Chondrocyte (in vitro differentiated cells): ENCODE measurements at regions not wholly inside any gene's neighbourhood (a gene's known extent, or its start where the extent isn't known, plus 50 kb on each side); places are given as distances from the start of the nearest gene placed in this dataset.

Experiments used
- DNase-seq: peaks from one replicate; pipeline ENCODE4 v3.0.0; 2021; ENCODE audit warnings: mixed read lengths, low spot score
- H3K27ac Mint-ChIP-seq: one replicate; pipeline ENCODE4 v1.8.0; 2021; ENCODE audit warnings: mild to moderate bottlenecking, moderate library complexity, mixed read lengths; ENCODE audit not compliant: unreplicated experiment
- H3K27me3 Mint-ChIP-seq: 2 replicates; pipeline ENCODE4 v1.8.0; 2021; ENCODE audit warnings: low read depth, mixed read lengths
- H3K36me3 Mint-ChIP-seq: 2 replicates; pipeline ENCODE4 v1.8.0; 2021; ENCODE audit warnings: low read depth, mixed read lengths
- H3K4me1 Mint-ChIP-seq: 2 replicates; pipeline ENCODE4 v1.8.0; 2021; ENCODE audit warnings: low read depth, mild to moderate bottlenecking, mixed read lengths
- H3K4me3 Mint-ChIP-seq: one replicate; pipeline ENCODE4 v1.8.0; 2021; ENCODE audit warnings: mild to moderate bottlenecking, moderate library complexity, mixed read lengths; ENCODE audit not compliant: unreplicated experiment
- H3K9me3 Mint-ChIP-seq: 2 replicates; pipeline ENCODE4 v1.8.0; 2021; ENCODE audit warnings: low read depth, mixed read lengths
- TF ChIP-seq, protein P1 (sequence below): fragments of 200-600 bp; sonication (generic); IDR thresholded peaks from 2 replicates; pipeline ENCODE4 v1.5.0; 2021; ENCODE audit warnings: antibody characterized with exemption, mild to moderate bottlenecking, moderate library complexity

GRCh38 chr1:162993846-162994245, 75.3 kb upstream of the RGS4 start:
- Mint-ChIP-seq H3K27ac (no peak overlapping the region), H3K36me3 (no peaks in the 10 kb centered on the region), H3K9me3 (no peaks in the 10 kb centered on the region), H3K27me3 (no peaks in the 10 kb centered on the region), H3K4me3 (no peak overlapping the region), H3K4me1 (peaks cover 42% of the 10 kb centered on the region)
- no peak for DNase-seq
- TF ChIP-seq, protein P1, sequence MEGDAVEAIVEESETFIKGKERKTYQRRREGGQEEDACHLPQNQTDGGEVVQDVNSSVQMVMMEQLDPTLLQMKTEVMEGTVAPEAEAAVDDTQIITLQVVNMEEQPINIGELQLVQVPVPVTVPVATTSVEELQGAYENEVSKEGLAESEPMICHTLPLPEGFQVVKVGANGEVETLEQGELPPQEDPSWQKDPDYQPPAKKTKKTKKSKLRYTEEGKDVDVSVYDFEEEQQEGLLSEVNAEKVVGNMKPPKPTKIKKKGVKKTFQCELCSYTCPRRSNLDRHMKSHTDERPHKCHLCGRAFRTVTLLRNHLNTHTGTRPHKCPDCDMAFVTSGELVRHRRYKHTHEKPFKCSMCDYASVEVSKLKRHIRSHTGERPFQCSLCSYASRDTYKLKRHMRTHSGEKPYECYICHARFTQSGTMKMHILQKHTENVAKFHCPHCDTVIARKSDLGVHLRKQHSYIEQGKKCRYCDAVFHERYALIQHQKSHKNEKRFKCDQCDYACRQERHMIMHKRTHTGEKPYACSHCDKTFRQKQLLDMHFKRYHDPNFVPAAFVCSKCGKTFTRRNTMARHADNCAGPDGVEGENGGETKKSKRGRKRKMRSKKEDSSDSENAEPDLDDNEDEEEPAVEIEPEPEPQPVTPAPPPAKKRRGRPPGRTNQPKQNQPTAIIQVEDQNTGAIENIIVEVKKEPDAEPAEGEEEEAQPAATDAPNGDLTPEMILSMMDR = no peak

GRCh38 chr1:162992945-162993344, 76.2 kb upstream of the RGS4 start:
- Mint-ChIP-seq H3K36me3 (no peaks in the 10 kb centered on the region), H3K27ac (no peak overlapping the region), H3K4me3 (no peak overlapping the region), H3K27me3 (no peaks in the 10 kb centered on the region), H3K9me3 (no peaks in the 10 kb centered on the region), H3K4me1 (peaks cover 41% of the 10 kb centered on the region)
- TF ChIP-seq, protein P1 = no peak
- DNase-seq = no peak

- Mint-ChIP-seq H3K27ac (no peak overlapping the region), H3K4me3 (no peak overlapping the region), H3K9me3 (no peaks in the 10 kb centered on the region), H3K27me3 (no peaks in the 10 kb centered on the region), H3K4me1 (peaks cover 33% of the 10 kb centered on the region), H3K36me3 (no peaks in the 10 kb centered on the region)
- DNase-seq = no peak
- TF ChIP-seq, protein P1 = no peak
Observed at GRCh38 chr1:162991444-162991843, 77.7 kb upstream of the RGS4 start.

GRCh38 chr1:162990665-162991064, 78.5 kb upstream of the RGS4 start:
- Mint-ChIP-seq H3K27ac (no peak overlapping the region), H3K4me3 (no peak overlapping the region), H3K9me3 (no peaks in the 10 kb centered on the region), H3K36me3 (no peaks in the 10 kb centered on the region), H3K27me3 (no peaks in the 10 kb centered on the region), H3K4me1 (peaks cover 25% of the 10 kb centered on the region)
- DNase-seq = no peak
- TF ChIP-seq, protein P1 = no peak

DNA sequence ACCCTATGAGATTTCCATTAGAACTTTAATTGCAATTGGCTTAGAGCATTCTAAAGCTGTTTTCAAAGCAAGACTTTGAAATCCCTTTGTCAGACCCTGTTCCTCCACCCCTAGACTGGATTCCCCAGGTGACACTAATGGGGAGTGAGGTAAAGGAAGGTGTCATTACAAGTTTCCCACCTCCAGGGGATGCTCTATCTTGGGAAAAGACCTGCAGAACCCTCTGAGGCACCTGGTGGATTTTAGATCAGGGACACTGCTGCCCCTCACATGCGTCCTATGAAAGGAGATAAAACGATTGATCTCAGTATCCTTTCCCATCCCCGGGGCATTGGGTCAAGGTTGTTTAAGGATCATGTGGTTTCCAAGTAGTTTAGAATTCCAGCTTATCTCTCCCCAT, 80.3 kb upstream of the RGS4 start:
- Mint-ChIP-seq H3K36me3 (no peaks in the 10 kb centered on the region), H3K27me3 (no peaks in the 10 kb centered on the region), H3K4me1 (peaks cover 11% of the 10 kb centered on the region), H3K27ac (no peak overlapping the region), H3K4me3 (no peak overlapping the region), H3K9me3 (peaks cover 5% of the 10 kb centered on the region)
- TF ChIP-seq, protein P1 = no peak
- DNase-seq = no peak
